GM13976 (cell line): ENCODE measurements at regions not wholly inside any gene's neighbourhood (a gene's known extent, or its start where the extent isn't known, plus 50 kb on each side); places are given as distances from the start of the nearest gene placed in this dataset.

ENCODE experiments used
- DNase-seq: peaks from one replicate; pipeline ENCODE4 v3.0.0; 2012; ENCODE audit warnings: low spot score
- CTCF ChIP-seq: IDR thresholded peaks from 2 replicates; pipeline ENCODE4 v1.5.1; 2012; ENCODE audit warnings: borderline replicate concordance, mild to moderate bottlenecking; ENCODE audit not compliant: insufficient read depth; ENCODE audit errors: extremely low read depth, missing control alignments, control extremely low read depth
- in situ Hi-C: fragments of 300-500 bp; cut with MboI; formaldehyde crosslinking; loops from one replicate; pipeline ENCODE4 v1.12.0; 2022; ENCODE audit warnings: low sequenced_read_pairs, mixed read lengths, inconsistent platforms; ENCODE audit not compliant: unreplicated experiment

DNA sequence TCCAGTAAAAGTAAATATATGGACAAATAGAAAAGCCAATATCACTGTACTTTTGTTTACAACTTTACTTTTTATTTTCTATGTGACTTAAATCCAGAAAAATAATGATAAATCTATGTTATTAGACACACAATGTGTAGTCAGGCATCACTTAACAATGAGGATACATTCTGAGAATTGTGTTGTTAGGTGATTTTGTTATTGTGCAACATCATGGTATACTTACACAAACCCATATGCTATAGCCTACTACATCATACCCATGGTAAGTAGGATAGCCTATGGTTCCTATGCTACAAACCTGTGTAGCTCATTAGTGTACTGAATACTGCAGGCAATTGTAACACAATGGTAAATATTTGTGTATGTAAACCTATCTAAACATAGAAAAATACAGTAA lies 781.7 kb upstream of the GHITM start:
- DNase-seq: no peak
- in situ Hi-C loops: no loop called here
- no peak for TF ChIP-seq CTCF

GRCh38 chr10:83367036-83367435 lies 772.3 kb upstream of the GHITM start:
- TF ChIP-seq CTCF: no peak
- in situ Hi-C loops: no loop called here
- DNase-seq: no peak

DNA sequence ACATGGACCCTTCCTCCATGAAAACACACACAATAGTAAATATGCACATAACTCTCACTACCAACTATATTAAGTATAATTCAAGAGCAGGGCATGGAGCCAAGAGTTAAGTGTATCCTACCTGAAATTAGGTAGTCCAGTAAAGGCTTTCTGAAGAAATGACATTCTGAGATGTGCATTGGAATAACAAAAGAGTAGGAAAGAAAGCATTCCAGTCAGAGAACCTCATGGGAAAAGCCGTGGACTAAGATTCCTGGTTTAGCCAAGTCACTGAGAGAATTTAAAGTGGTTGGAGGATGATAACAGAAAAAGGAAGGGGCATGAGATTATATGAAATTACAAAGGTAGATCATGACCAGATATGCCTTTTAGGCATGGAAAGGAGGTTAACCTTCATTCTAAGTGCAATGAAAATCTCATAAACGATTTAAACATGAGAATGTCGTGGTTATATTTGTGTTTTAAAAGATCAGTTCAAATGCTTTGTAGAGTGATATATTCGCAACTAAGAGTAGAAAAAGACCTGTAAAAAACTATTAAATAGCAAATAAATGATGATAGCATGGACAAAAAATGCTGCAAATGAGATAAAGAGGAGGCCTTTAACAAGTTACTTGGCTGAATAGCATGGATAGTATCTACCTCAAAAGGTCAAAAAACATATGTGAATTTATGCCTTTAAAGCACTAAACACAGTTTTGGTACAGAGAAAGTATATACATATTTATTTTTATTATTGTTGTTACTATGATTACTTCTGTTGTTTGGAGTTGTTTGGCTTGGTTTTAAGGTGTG lies 767.4 kb upstream of the GHITM start:
- in situ Hi-C loops: no loop called here
- DNase-seq: no peak
- TF ChIP-seq CTCF: no peak

GRCh38 chr10:83372646-83373045 lies 766.7 kb upstream of the GHITM start:
- in situ Hi-C loops: no loop called here
- TF ChIP-seq CTCF: no peak
- DNase-seq: no peak

- no peak for DNase-seq
- in situ Hi-C loops: no loop called here
- TF ChIP-seq CTCF: no peak
These were observed 765.6 kb upstream of the GHITM start for GRCh38 chr10:83373671-83374070.

- DNase-seq: no peak
- TF ChIP-seq CTCF: no peak
- in situ Hi-C loops: no loop called here
These were observed 764.6 kb upstream of the GHITM start for GRCh38 chr10:83374741-83375140.
